ENCODE measurements at regions not wholly inside any gene's neighbourhood (a gene's known extent, or its start where the extent isn't known, plus 50 kb on each side); places are given as distances from the start of the nearest gene placed in this dataset.

DNA sequence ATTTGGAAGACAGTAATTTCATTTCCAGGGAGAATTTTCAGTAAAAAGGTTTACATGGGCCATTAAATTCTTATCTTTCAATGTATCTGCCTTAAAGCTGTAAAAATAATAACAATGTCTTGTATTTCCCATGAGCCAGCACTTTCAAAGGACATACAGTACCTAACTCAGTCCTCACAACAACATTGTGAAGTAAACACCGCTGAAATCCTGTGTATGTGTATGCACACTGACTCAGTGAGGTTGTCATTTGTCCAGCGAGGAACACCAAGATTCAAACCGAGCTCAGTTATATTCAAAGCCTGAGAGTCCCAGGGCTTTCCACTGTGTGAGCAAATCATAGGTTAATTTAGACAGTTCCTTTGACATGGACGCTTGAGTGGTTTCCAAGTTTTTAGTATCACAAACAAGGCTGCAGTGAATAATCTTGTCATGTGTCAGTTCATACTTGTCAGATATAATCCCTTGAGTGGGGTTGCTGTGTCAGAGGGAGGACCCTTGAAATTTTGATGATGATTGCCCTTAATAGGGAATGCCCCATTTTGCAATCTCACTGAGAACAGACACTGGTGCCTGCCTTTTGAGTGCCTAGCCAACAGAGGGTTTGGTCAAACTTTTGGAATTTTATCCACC is 50.0 kb upstream of the SLC22A23 start:
- Histone ChIP-seq H3K4me3 (no peak overlapping the region), H3K79me2 (replicated peaks; ENCODE audit: insufficient read depth) (no peaks in the 10 kb centered on the region), H3K4me1 (ENCODE audit: insufficient read depth) (peaks cover 17% of the 10 kb centered on the region), H3K27me3 (ENCODE audit: insufficient read depth) (no peaks in the 10 kb centered on the region), H3K27ac (ENCODE audit: low read depth) (no peak overlapping the region), H3K9me2 (ENCODE audit: insufficient read depth) (no peaks in the 10 kb centered on the region), H3K4me2 (no peak overlapping the region), H3F3A (replicated peaks; ENCODE audit: low read depth) (no peaks in the 10 kb centered on the region), H3K36me3 (ENCODE audit: insufficient read depth) (no peaks in the 10 kb centered on the region), H4K20me1 (replicated peaks; ENCODE audit: insufficient read depth) (no peaks in the 10 kb centered on the region), H2AFZ (no peak overlapping the region)
- ATAC-seq, result no peak
- TF ChIP-seq, protein P1, sequence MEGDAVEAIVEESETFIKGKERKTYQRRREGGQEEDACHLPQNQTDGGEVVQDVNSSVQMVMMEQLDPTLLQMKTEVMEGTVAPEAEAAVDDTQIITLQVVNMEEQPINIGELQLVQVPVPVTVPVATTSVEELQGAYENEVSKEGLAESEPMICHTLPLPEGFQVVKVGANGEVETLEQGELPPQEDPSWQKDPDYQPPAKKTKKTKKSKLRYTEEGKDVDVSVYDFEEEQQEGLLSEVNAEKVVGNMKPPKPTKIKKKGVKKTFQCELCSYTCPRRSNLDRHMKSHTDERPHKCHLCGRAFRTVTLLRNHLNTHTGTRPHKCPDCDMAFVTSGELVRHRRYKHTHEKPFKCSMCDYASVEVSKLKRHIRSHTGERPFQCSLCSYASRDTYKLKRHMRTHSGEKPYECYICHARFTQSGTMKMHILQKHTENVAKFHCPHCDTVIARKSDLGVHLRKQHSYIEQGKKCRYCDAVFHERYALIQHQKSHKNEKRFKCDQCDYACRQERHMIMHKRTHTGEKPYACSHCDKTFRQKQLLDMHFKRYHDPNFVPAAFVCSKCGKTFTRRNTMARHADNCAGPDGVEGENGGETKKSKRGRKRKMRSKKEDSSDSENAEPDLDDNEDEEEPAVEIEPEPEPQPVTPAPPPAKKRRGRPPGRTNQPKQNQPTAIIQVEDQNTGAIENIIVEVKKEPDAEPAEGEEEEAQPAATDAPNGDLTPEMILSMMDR (conservative IDR thresholded peaks at IDR 0.05; ENCODE audit: low read depth in 2 of 2), result no peak
- TF ChIP-seq NANOG (IDR thresholded peaks at IDR 0.05; ENCODE audit: borderline replicate concordance) (no peak), POLR2AphosphoS5 (IDR thresholded peaks at IDR 0.05; ENCODE audit: low read depth) (no peak), EZH2 (IDR thresholded peaks at IDR 0.05; ENCODE audit: low read depth, unreplicated experiment) (no peak), EZH2phosphoT487 (IDR thresholded peaks at IDR 0.05; ENCODE audit: unreplicated experiment) (no peak), CREB1 (CRISPR knock-in tag; IDR thresholded peaks at IDR 0.05; ENCODE audit: low read depth) (no peak), JUNB (IDR thresholded peaks at IDR 0.05; ENCODE audit: unreplicated experiment) (no peak), STAT1 (IDR thresholded peaks at IDR 0.05; ENCODE audit: unreplicated experiment) (no peak), ZNF114 (CRISPR knock-in tag; IDR thresholded peaks at IDR 0.05) (no peak), ZNF331 (CRISPR knock-in tag; IDR thresholded peaks at IDR 0.05; ENCODE audit: low read depth) (no peak)
- TF ChIP-seq, protein P2, sequence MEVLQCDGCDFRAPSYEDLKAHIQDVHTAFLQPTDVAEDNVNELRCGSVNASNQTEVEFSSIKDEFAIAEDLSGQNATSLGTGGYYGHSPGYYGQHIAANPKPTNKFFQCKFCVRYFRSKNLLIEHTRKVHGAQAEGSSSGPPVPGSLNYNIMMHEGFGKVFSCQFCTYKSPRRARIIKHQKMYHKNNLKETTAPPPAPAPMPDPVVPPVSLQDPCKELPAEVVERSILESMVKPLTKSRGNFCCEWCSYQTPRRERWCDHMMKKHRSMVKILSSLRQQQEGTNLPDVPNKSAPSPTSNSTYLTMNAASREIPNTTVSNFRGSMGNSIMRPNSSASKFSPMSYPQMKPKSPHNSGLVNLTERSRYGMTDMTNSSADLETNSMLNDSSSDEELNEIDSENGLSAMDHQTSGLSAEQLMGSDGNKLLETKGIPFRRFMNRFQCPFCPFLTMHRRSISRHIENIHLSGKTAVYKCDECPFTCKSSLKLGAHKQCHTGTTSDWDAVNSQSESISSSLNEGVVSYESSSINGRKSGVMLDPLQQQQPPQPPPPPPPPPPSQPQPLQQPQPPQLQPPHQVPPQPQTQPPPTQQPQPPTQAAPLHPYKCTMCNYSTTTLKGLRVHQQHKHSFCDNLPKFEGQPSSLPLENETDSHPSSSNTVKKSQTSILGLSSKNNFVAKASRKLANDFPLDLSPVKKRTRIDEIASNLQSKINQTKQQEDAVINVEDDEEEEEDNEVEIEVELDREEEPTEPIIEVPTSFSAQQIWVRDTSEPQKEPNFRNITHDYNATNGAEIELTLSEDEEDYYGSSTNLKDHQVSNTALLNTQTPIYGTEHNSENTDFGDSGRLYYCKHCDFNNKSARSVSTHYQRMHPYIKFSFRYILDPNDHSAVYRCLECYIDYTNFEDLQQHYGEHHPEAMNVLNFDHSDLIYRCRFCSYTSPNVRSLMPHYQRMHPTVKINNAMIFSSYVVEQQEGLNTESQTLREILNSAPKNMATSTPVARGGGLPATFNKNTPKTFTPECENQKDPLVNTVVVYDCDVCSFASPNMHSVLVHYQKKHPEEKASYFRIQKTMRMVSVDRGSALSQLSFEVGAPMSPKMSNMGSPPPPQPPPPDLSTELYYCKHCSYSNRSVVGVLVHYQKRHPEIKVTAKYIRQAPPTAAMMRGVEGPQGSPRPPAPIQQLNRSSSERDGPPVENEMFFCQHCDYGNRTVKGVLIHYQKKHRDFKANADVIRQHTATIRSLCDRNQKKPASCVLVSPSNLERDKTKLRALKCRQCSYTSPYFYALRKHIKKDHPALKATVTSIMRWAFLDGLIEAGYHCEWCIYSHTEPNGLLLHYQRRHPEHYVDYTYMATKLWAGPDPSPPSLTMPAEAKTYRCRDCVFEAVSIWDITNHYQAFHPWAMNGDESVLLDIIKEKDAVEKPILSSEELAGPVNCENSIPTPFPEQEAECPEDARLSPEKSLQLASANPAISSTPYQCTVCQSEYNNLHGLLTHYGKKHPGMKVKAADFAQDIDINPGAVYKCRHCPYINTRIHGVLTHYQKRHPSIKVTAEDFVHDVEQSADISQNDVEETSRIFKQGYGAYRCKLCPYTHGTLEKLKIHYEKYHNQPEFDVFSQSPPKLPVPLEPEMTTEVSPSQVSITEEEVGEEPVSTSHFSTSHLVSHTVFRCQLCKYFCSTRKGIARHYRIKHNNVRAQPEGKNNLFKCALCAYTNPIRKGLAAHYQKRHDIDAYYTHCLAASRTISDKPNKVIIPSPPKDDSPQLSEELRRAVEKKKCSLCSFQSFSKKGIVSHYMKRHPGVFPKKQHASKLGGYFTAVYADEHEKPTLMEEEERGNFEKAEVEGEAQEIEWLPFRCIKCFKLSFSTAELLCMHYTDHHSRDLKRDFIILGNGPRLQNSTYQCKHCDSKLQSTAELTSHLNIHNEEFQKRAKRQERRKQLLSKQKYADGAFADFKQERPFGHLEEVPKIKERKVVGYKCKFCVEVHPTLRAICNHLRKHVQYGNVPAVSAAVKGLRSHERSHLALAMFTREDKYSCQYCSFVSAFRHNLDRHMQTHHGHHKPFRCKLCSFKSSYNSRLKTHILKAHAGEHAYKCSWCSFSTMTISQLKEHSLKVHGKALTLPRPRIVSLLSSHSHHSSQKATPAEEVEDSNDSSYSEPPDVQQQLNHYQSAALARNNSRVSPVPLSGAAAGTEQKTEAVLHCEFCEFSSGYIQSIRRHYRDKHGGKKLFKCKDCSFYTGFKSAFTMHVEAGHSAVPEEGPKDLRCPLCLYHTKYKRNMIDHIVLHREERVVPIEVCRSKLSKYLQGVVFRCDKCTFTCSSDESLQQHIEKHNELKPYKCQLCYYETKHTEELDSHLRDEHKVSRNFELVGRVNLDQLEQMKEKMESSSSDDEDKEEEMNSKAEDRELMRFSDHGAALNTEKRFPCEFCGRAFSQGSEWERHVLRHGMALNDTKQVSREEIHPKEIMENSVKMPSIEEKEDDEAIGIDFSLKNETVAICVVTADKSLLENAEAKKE (CRISPR knock-in tag; IDR thresholded peaks at IDR 0.05), result no peak
- TF ChIP-seq, protein P3, sequence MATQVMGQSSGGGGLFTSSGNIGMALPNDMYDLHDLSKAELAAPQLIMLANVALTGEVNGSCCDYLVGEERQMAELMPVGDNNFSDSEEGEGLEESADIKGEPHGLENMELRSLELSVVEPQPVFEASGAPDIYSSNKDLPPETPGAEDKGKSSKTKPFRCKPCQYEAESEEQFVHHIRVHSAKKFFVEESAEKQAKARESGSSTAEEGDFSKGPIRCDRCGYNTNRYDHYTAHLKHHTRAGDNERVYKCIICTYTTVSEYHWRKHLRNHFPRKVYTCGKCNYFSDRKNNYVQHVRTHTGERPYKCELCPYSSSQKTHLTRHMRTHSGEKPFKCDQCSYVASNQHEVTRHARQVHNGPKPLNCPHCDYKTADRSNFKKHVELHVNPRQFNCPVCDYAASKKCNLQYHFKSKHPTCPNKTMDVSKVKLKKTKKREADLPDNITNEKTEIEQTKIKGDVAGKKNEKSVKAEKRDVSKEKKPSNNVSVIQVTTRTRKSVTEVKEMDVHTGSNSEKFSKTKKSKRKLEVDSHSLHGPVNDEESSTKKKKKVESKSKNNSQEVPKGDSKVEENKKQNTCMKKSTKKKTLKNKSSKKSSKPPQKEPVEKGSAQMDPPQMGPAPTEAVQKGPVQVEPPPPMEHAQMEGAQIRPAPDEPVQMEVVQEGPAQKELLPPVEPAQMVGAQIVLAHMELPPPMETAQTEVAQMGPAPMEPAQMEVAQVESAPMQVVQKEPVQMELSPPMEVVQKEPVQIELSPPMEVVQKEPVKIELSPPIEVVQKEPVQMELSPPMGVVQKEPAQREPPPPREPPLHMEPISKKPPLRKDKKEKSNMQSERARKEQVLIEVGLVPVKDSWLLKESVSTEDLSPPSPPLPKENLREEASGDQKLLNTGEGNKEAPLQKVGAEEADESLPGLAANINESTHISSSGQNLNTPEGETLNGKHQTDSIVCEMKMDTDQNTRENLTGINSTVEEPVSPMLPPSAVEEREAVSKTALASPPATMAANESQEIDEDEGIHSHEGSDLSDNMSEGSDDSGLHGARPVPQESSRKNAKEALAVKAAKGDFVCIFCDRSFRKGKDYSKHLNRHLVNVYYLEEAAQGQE (IDR thresholded peaks at IDR 0.05; ENCODE audit: unreplicated experiment), result no peak
- TF ChIP-seq, protein P4, sequence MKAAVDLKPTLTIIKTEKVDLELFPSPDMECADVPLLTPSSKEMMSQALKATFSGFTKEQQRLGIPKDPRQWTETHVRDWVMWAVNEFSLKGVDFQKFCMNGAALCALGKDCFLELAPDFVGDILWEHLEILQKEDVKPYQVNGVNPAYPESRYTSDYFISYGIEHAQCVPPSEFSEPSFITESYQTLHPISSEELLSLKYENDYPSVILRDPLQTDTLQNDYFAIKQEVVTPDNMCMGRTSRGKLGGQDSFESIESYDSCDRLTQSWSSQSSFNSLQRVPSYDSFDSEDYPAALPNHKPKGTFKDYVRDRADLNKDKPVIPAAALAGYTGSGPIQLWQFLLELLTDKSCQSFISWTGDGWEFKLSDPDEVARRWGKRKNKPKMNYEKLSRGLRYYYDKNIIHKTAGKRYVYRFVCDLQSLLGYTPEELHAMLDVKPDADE (IDR thresholded peaks at IDR 0.05), result no peak
- Mint-ChIP-seq H3K4me3 (no peak overlapping the region), H3K27me3 (ENCODE audit: insufficient read depth, low read depth, poor library complexity) (peaks cover 6% of the 10 kb centered on the region), H3K36me3 (ENCODE audit: low read depth) (no peaks in the 10 kb centered on the region), H3K9me3 (no peaks in the 10 kb centered on the region), H3K27ac (no peak overlapping the region), H3K4me1 (peaks cover 25% of the 10 kb centered on the region)
- DNase-seq (ENCODE audit: low spot score), result no peak
